Activated naive CD8-positive, alpha-beta T cell (primary cell): ENCODE measurements at regions not wholly inside any gene's neighbourhood (a gene's known extent, or its start where the extent isn't known, plus 50 kb on each side); places are given as distances from the start of the nearest gene placed in this dataset.
"Not testable (repeated sequence)": the region's sequence is repeated elsewhere in the genome, so short reads cannot be mapped to it uniquely, and the experiment has no call there.

Experiments used
- H3K27ac Mint-ChIP-seq: one replicate; pipeline ENCODE4 v1.8.0; 2021; ENCODE audit warnings: mixed read lengths
- H3K27me3 Mint-ChIP-seq: one replicate; pipeline ENCODE4 v1.8.0; 2021; ENCODE audit warnings: mixed read lengths
- H3K36me3 Mint-ChIP-seq: one replicate; pipeline ENCODE4 v1.8.0; 2021; ENCODE audit warnings: mixed read lengths
- H3K4me1 Mint-ChIP-seq: one replicate; pipeline ENCODE4 v1.8.0; 2021; ENCODE audit warnings: low read depth, mixed read lengths
- H3K4me3 Mint-ChIP-seq: one replicate; pipeline ENCODE4 v1.8.0; 2021; ENCODE audit warnings: mild to moderate bottlenecking, mixed read lengths
- H3K9me3 Mint-ChIP-seq: one replicate; pipeline ENCODE4 v1.8.0; 2021; ENCODE audit warnings: low read depth, mixed read lengths

- Mint-ChIP-seq H3K4me1 (peaks cover 1% of the 10 kb centered on the region), H3K27ac (no peak overlapping the region)
Measured at GRCh38 chr14:104404922-104405321, 174.6 kb upstream of the C14orf180 start.

GRCh38 chr14:104405360-104406226, 174.0 kb upstream of the C14orf180 start:
- H3K27ac Mint-ChIP-seq: no peak overlapping the region
- H3K4me1 Mint-ChIP-seq: no peaks in the 10 kb centered on the region
- H3K27me3 Mint-ChIP-seq: no peaks in the 10 kb centered on the region
- H3K4me3 Mint-ChIP-seq: no peak overlapping the region
- peaks cover 11% of the 10 kb centered on the region for H3K36me3 Mint-ChIP-seq
- H3K9me3 Mint-ChIP-seq: peaks cover 6% of the 10 kb centered on the region

More at GRCh38 chr14:104404922-104405321, 174.6 kb upstream of the C14orf180 start:
- no peak overlapping the region for H3K4me3 Mint-ChIP-seq
- peaks cover 11% of the 10 kb centered on the region for H3K36me3 Mint-ChIP-seq
- peaks cover 6% of the 10 kb centered on the region for H3K9me3 Mint-ChIP-seq
- no peaks in the 10 kb centered on the region for H3K27me3 Mint-ChIP-seq

GRCh38 chr14:104406831-104407230, 172.7 kb upstream of the C14orf180 start:
- Mint-ChIP-seq H3K36me3 (peaks cover 11% of the 10 kb centered on the region), H3K4me1 (no peaks in the 10 kb centered on the region), H3K27me3 (no peaks in the 10 kb centered on the region), H3K27ac (no peak overlapping the region), H3K4me3 (no peak overlapping the region), H3K9me3 (peaks cover 6% of the 10 kb centered on the region)

GRCh38 chr14:104416383-104416782, 163.2 kb upstream of the C14orf180 start:
- Mint-ChIP-seq H3K27me3 (no peaks in the 10 kb centered on the region), H3K27ac (no peak overlapping the region), H3K4me3 (no peak overlapping the region), H3K9me3 (no peaks in the 10 kb centered on the region), H3K4me1 (no peaks in the 10 kb centered on the region), H3K36me3 (no peaks in the 10 kb centered on the region)

GRCh38 chr14:104419865-104420505, 159.6 kb upstream of the C14orf180 start:
- no peak overlapping the region for H3K27ac Mint-ChIP-seq

GRCh38 chr14:104420523-104420922, 159.0 kb upstream of the C14orf180 start:
- H3K36me3 Mint-ChIP-seq, H3K4me3 Mint-ChIP-seq, H3K9me3 Mint-ChIP-seq, H3K27me3 Mint-ChIP-seq, H3K4me1 Mint-ChIP-seq, H3K27ac Mint-ChIP-seq: not testable (repeated sequence)

More at GRCh38 chr14:104419865-104420505, 159.6 kb upstream of the C14orf180 start:
- Mint-ChIP-seq H3K9me3 (no peaks in the 10 kb centered on the region), H3K36me3 (no peaks in the 10 kb centered on the region), H3K27me3 (no peaks in the 10 kb centered on the region), H3K4me3 (no peak overlapping the region), H3K4me1 (no peaks in the 10 kb centered on the region)

- H3K36me3 Mint-ChIP-seq: no peaks in the 10 kb centered on the region
Measured at GRCh38 chr14:104420990-104421389, 158.6 kb upstream of the C14orf180 start.

GRCh38 chr14:104421401-104421821, 158.2 kb upstream of the C14orf180 start:
- no peaks in the 10 kb centered on the region for H3K27me3 Mint-ChIP-seq
- no peaks in the 10 kb centered on the region for H3K4me1 Mint-ChIP-seq
- H3K4me3 Mint-ChIP-seq: no peak overlapping the region
- H3K36me3 Mint-ChIP-seq: no peaks in the 10 kb centered on the region
- H3K9me3 Mint-ChIP-seq: no peaks in the 10 kb centered on the region
- no peak overlapping the region for H3K27ac Mint-ChIP-seq

More at GRCh38 chr14:104420990-104421389, 158.6 kb upstream of the C14orf180 start:
- H3K4me1 Mint-ChIP-seq: no peaks in the 10 kb centered on the region
- H3K9me3 Mint-ChIP-seq: no peaks in the 10 kb centered on the region
- H3K27ac Mint-ChIP-seq: no peak overlapping the region
- H3K4me3 Mint-ChIP-seq: no peak overlapping the region
- no peaks in the 10 kb centered on the region for H3K27me3 Mint-ChIP-seq

- Mint-ChIP-seq H3K4me1 (no peaks in the 10 kb centered on the region), H3K36me3 (no peaks in the 10 kb centered on the region), H3K4me3 (no peak overlapping the region), H3K27me3 (no peaks in the 10 kb centered on the region), H3K9me3 (no peaks in the 10 kb centered on the region), H3K27ac (no peak overlapping the region)
Measured at GRCh38 chr14:104421892-104422828, 157.4 kb upstream of the C14orf180 start.

- H3K36me3 Mint-ChIP-seq: no peaks in the 10 kb centered on the region
- no peaks in the 10 kb centered on the region for H3K4me1 Mint-ChIP-seq
- no peak overlapping the region for H3K4me3 Mint-ChIP-seq
- no peak overlapping the region for H3K27ac Mint-ChIP-seq
- no peaks in the 10 kb centered on the region for H3K27me3 Mint-ChIP-seq
- no peaks in the 10 kb centered on the region for H3K9me3 Mint-ChIP-seq
Measured at GRCh38 chr14:104422837-104423681, 156.5 kb upstream of the C14orf180 start.

- H3K27ac Mint-ChIP-seq: no peak overlapping the region
- H3K9me3 Mint-ChIP-seq: no peaks in the 10 kb centered on the region
- H3K27me3 Mint-ChIP-seq: no peaks in the 10 kb centered on the region
- no peaks in the 10 kb centered on the region for H3K4me1 Mint-ChIP-seq
- H3K4me3 Mint-ChIP-seq: no peak overlapping the region
- H3K36me3 Mint-ChIP-seq: no peaks in the 10 kb centered on the region
Measured at GRCh38 chr14:104423701-104424405, 155.7 kb upstream of the C14orf180 start.

- H3K9me3 Mint-ChIP-seq: no peaks in the 10 kb centered on the region
- H3K27me3 Mint-ChIP-seq: no peaks in the 10 kb centered on the region
- no peak overlapping the region for H3K27ac Mint-ChIP-seq
- H3K36me3 Mint-ChIP-seq: no peaks in the 10 kb centered on the region
- no peak overlapping the region for H3K4me3 Mint-ChIP-seq
- no peaks in the 10 kb centered on the region for H3K4me1 Mint-ChIP-seq
Measured at GRCh38 chr14:104424406-104425072, 155.0 kb upstream of the C14orf180 start.

- Mint-ChIP-seq H3K27ac (no peak overlapping the region), H3K4me3 (no peak overlapping the region), H3K27me3 (no peaks in the 10 kb centered on the region), H3K9me3 (no peaks in the 10 kb centered on the region), H3K4me1 (peaks cover 1% of the 10 kb centered on the region), H3K36me3 (no peaks in the 10 kb centered on the region)
Measured at GRCh38 chr14:104425171-104425681, 154.3 kb upstream of the C14orf180 start.
